ENCODE measurements at regions not wholly inside any gene's neighbourhood (a gene's known extent, or its start where the extent isn't known, plus 50 kb on each side); places are given as distances from the start of the nearest gene placed in this dataset.

GRCh38 chr5:159419576-159419975 lies 89.3 kb upstream of the IL12B start:
- Histone ChIP-seq H3K4me1 (no peaks in the 10 kb centered on the region), H3K27ac (no peak overlapping the region), H3K9me3 (no peaks in the 10 kb centered on the region), H3K36me3 (no peaks in the 10 kb centered on the region), H3K27me3 (no peaks in the 10 kb centered on the region), H3K4me3 (no peak overlapping the region)
- TF ChIP-seq CTCF (IDR thresholded peaks at IDR 0.05), result no peak
- TF ChIP-seq POLR2A (IDR thresholded peaks at IDR 0.05), result no peak
- no peak for TF ChIP-seq POLR2AphosphoS5 (IDR thresholded peaks at IDR 0.05)
- no peak for DNase-seq (ENCODE audit: low spot score in 2 of 2)
- intact Hi-C loops (cut with DNase I; ENCODE audit: low total_unique reads), result no loop called here

GRCh38 chr5:159420940-159421339 lies 90.7 kb upstream of the IL12B start:
- H3K4me3 ChIP-seq, result no peak overlapping the region
- no peaks in the 10 kb centered on the region for H3K9me3 ChIP-seq
- no peak for DNase-seq (ENCODE audit: low spot score in 2 of 2)
- no peaks in the 10 kb centered on the region for H3K27me3 ChIP-seq
- no peaks in the 10 kb centered on the region for H3K36me3 ChIP-seq
- TF ChIP-seq POLR2AphosphoS5 (IDR thresholded peaks at IDR 0.05) (no peak), POLR2A (IDR thresholded peaks at IDR 0.05) (no peak), CTCF (IDR thresholded peaks at IDR 0.05) (no peak)
- no peak overlapping the region for H3K27ac ChIP-seq
- intact Hi-C loops (cut with DNase I; ENCODE audit: low total_unique reads), result no loop called here
- H3K4me1 ChIP-seq, result no peaks in the 10 kb centered on the region

- Histone ChIP-seq H3K4me3 (no peak overlapping the region), H3K9me3 (no peaks in the 10 kb centered on the region), H3K27me3 (no peaks in the 10 kb centered on the region), H3K36me3 (no peaks in the 10 kb centered on the region), H3K27ac (no peak overlapping the region), H3K4me1 (no peaks in the 10 kb centered on the region)
- intact Hi-C loops (cut with DNase I; ENCODE audit: low total_unique reads), result no loop called here
- no peak for DNase-seq (ENCODE audit: low spot score in 2 of 2)
- TF ChIP-seq CTCF (IDR thresholded peaks at IDR 0.05) (no peak), POLR2AphosphoS5 (IDR thresholded peaks at IDR 0.05) (no peak), POLR2A (IDR thresholded peaks at IDR 0.05) (no peak)
Observed at GRCh38 chr5:159422361-159422760, 92.1 kb upstream of the IL12B start.

- Histone ChIP-seq H3K27ac (no peak overlapping the region), H3K27me3 (no peaks in the 10 kb centered on the region), H3K9me3 (no peaks in the 10 kb centered on the region), H3K36me3 (no peaks in the 10 kb centered on the region), H3K4me1 (no peaks in the 10 kb centered on the region), H3K4me3 (no peak overlapping the region)
- intact Hi-C loops (cut with DNase I; ENCODE audit: low total_unique reads), result no loop called here
- DNase-seq (ENCODE audit: low spot score in 2 of 2), result no peak
- no peak for TF ChIP-seq CTCF (IDR thresholded peaks at IDR 0.05)
- no peak for TF ChIP-seq POLR2AphosphoS5 (IDR thresholded peaks at IDR 0.05)
- no peak for TF ChIP-seq POLR2A (IDR thresholded peaks at IDR 0.05)
Observed at GRCh38 chr5:159422910-159423309, 92.6 kb upstream of the IL12B start.

- no peak for DNase-seq (ENCODE audit: low spot score in 2 of 2)
- intact Hi-C loops (cut with DNase I; ENCODE audit: low total_unique reads), result no loop called here
- Histone ChIP-seq H3K9me3 (no peaks in the 10 kb centered on the region), H3K4me1 (no peaks in the 10 kb centered on the region), H3K4me3 (no peak overlapping the region), H3K27me3 (no peaks in the 10 kb centered on the region), H3K36me3 (no peaks in the 10 kb centered on the region), H3K27ac (no peak overlapping the region)
- no peak for TF ChIP-seq CTCF (IDR thresholded peaks at IDR 0.05)
- TF ChIP-seq POLR2AphosphoS5 (IDR thresholded peaks at IDR 0.05), result no peak
- no peak for TF ChIP-seq POLR2A (IDR thresholded peaks at IDR 0.05)
Observed at GRCh38 chr5:159424123-159424522, 93.8 kb upstream of the IL12B start.

All from breast epithelium (tissue), 4 donors.